WTC11 (cell line): ENCODE measurements at regions not wholly inside any gene's neighbourhood (a gene's known extent, or its start where the extent isn't known, plus 50 kb on each side); places are given as distances from the start of the nearest gene placed in this dataset.

Source experiments
- ATF2 ChIP-seq: sonication (generic); formaldehyde crosslinking; IDR thresholded peaks from 2 replicates; pipeline ENCODE4 v1.8.1; 2022; ENCODE audit warnings: low read depth, missing genetic modification reagents, borderline replicate concordance
- ATF3 ChIP-seq: sonication (generic); formaldehyde crosslinking; conservative IDR thresholded peaks from 2 replicates; pipeline ENCODE4 v1.8.1; 2022; ENCODE audit warnings: mild to moderate bottlenecking, missing genetic modification reagents
- CTCF ChIP-seq: fragments of 200-600 bp; IDR thresholded peaks from 2 replicates; pipeline ENCODE4 v1.8.0; 2022; ENCODE audit warnings: antibody characterized with exemption
- ELF4 ChIP-seq: sonication (generic); formaldehyde crosslinking; IDR thresholded peaks from 2 replicates; pipeline ENCODE4 v1.8.1; 2022; ENCODE audit warnings: low read depth, mild to moderate bottlenecking, moderate library complexity, missing genetic modification reagents
- GRHL2 ChIP-seq: fragments of 250-450 bp; sonication (Bioruptor Pico); IDR thresholded peaks from 2 replicates; pipeline ENCODE4 v1.8.0; 2022; ENCODE audit warnings: mild to moderate bottlenecking, moderate library complexity; ENCODE audit not compliant: insufficient replicate concordance, severe bottlenecking
- KAT7 ChIP-seq: sonication (generic); formaldehyde crosslinking; IDR thresholded peaks from 2 replicates; pipeline ENCODE4 v1.8.1; 2023; ENCODE audit warnings: missing genetic modification reagents, mild to moderate bottlenecking, borderline replicate concordance
- MAX ChIP-seq: sonication (generic); formaldehyde crosslinking; IDR thresholded peaks from 2 replicates; pipeline ENCODE4 v1.8.0; 2022; ENCODE audit warnings: mild to moderate bottlenecking, missing genetic modification reagents
- SP1 ChIP-seq: sonication (generic); formaldehyde crosslinking; conservative IDR thresholded peaks from 2 replicates; pipeline ENCODE4 v1.8.1; 2022; ENCODE audit warnings: missing genetic modification reagents
- USF1 ChIP-seq: sonication (generic); formaldehyde crosslinking; IDR thresholded peaks from 2 replicates; pipeline ENCODE4 v1.8.0; 2022; ENCODE audit warnings: mild to moderate bottlenecking, missing genetic modification reagents
- ZNF512 ChIP-seq: sonication (generic); formaldehyde crosslinking; IDR thresholded peaks from 2 replicates; pipeline ENCODE4 v1.8.1; 2022; ENCODE audit warnings: missing genetic modification reagents, borderline replicate concordance

- TF ChIP-seq SP1 (CRISPR knock-in tag) (no peak), GRHL2 (CRISPR knock-in tag) (no peak), CTCF (no peak), ATF2 (CRISPR knock-in tag) (no peak), ATF3 (CRISPR knock-in tag) (no peak), ELF4 (no peak), MAX (CRISPR knock-in tag) (no peak), ZNF512 (CRISPR knock-in tag) (no peak), USF1 (no peak), KAT7 (CRISPR knock-in tag) (no peak)
Observed at GRCh38 chr10:78746155-78746763, 322.5 kb upstream of the ZMIZ1 start.
